HG02759 (cell line): ENCODE measurements at regions not wholly inside any gene's neighbourhood (a gene's known extent, or its start where the extent isn't known, plus 50 kb on each side); places are given as distances from the start of the nearest gene placed in this dataset.
"Not testable (repeated sequence)": the region's sequence is repeated elsewhere in the genome, so short reads cannot be mapped to it uniquely, and the experiment has no call there.

Experiments
- ATAC-seq: cut with Tn5 transposase; IDR thresholded peaks from one replicate; pipeline ENCODE4 v1.9.1; 2021; ENCODE audit warnings: mild to moderate bottlenecking, moderate library complexity; ENCODE audit not compliant: unreplicated experiment

GRCh38 chr14:34302654-34303053, 159.4 kb downstream of the SPTSSA start:
- ATAC-seq: no peak

DNA sequence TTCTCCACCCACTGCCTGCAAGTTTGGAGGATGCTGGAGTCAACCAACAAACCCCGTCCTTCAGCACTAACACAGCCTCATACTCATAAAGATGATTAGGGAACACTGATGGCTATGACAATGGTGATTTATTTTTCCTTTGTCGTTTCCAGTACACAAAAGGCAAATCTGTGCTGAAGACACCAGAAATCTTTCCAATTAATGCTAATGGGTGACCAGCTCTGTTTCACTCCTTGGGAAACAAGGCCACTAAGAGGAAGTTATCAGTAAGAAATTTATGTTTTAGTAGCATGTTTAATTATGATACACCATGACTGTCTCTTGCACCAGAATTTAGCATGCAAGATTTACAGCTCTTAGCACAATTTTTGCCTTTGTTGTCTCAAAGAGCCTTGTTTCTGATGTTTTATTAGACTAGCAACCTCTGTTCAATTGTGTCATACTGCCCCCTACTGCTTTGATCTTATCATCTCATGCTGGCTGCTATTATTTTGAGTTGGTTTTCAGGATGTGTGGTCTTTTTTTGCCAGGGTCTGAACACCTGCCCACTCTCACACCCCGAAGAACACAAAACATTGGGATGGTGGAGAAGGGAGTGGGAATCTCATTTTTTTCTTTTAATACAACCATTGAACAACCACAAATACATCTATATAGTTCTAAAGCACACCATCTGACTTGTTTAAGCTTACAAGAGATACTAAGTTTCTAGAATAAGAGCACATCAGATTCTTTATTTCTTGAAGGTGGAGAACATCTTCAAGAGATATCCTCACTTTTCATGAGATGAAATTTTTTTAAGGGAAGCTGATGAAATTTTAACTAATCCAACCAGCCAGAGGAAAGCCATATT, 160.9 kb downstream of the SPTSSA start:
- ATAC-seq: no peak

DNA sequence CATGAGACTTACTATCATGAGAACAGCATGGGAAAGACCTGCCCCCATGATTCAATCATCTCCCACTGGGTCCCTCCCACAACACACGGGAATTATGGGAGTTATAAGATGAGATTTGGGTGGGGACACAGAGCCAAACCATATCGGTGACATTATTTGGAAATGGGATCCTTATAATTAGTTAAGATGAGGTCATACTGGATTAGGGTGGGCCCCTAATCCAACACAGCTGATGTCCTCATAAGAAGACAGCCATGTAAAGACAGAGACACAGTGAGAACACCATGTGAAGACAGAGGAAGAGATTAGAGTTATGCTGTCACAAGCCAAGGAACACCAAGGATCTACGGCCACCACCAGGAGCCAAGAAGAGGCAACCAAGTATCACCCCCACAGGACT, 161.7 kb downstream of the SPTSSA start:
- ATAC-seq: no peak

- no peak for ATAC-seq
These were observed 162.7 kb downstream of the SPTSSA start for GRCh38 chr14:34299360-34299759.

DNA sequence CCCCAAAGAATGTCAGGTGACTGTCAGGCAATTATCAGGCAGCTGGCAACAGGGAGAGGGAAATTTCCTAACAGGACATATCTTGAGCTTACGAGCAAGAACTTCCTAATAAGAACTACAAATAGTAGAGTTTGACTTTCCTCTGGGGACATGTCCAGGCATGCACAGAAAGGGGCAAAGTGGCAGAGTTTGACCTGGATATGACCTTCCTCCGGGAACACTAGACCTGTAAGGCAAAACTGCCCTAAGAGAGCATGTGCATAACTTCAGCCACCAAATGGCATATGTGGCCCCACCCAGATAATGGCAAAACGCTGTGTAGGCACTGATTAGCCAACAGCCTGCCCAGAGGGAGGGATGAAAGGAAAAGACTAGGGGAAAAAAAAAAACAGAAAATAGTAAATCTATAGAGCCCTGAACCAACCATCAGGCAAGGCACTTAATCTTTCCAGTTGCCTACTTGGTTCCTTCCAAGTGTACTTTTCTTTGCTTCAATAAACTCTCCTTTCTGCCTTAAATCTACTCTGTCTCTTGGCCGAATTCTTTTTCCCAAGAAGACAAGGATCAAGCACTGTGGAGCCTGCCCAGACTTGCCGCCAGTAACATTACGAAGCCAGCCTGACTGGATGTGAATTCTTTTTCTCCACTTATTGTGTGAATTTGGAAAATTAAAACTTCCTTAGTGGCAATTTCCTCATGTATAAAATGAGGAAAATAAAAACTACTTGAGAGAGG, 164.1 kb downstream of the SPTSSA start:
- ATAC-seq: no peak

DNA sequence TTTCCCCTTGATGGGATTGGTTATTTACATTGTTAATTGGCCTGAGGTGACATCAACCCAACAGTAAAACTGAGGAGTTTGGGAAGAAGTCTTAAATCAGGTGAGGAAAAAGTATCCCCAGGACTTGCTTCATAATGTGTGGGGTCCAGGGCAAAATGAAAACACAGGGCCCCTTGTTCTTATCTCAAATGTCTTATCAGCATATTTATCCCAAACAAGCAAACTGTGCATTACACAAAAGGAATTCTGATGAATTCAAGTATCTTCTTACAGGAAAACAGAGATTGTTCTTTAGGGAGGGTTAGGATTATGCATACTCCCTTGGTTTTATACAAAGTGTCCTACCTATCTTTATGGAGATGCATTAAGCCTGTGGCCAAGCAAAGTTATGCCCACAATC, 178.4 kb downstream of the SPTSSA start:
- no peak for ATAC-seq

DNA sequence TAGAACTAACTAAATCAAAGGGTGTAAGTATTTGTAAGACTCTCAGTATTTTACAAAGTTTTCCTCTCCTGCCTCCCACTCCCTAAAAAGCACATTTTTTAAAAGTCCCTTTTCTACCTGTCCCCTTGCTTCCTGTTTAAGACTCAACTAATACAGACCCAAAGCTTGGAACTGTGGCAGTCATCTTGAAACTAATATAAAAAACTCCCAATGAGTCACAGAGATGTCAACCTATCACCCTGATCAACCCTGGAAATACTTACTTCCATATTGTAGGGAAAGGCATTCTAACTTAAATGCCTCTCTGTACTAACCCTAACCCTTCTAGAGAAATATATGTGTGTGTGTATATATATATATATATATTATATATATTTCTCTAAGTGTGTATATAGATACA, 184.8 kb downstream of the SPTSSA start:
- peak; percentile 70 for ATAC-seq

DNA sequence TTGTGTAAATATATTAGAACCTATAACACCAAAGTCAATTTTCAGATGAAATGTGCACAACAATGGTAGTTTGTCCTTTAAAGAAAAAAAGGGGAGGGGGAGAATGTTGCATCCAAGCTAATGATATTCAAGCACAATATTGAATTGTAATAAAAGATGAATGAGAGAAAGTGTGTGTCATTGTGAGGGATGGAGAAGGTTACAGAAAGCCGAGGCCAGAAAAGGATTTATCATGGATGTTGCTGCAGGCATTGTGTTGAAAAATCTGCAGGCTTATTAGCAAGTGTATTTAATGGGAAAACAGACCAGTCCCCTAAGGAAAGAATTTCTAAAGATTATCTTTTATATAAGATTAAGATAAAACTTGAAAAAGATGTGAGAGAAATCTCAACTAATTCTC, 186.5 kb downstream of the SPTSSA start:
- no peak for ATAC-seq

DNA sequence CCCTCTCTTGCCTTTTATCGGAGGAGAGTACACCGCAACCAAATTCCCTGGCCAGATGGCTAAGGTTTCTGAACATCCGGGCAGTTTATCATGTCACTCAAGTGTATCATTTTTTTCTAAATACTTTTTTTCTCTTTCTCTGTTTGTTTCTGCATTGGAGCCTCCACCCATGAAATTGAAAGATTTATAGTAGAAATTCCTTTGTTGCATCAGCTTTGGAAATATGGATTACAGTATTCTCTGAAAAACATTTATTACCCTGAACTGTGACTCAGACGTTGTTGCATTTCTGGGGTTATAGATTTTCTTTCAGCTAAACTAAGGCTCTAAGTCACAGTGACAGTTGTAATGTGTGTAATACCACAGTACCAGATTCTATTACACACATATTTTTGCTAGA, 187.0 kb downstream of the SPTSSA start:
- no peak for ATAC-seq

GRCh38 chr14:34273716-34274115, 188.3 kb downstream of the SPTSSA start:
- not testable (repeated sequence) for ATAC-seq

GRCh38 chr14:34270361-34270760, 191.7 kb downstream of the SPTSSA start:
- no peak for ATAC-seq

DNA sequence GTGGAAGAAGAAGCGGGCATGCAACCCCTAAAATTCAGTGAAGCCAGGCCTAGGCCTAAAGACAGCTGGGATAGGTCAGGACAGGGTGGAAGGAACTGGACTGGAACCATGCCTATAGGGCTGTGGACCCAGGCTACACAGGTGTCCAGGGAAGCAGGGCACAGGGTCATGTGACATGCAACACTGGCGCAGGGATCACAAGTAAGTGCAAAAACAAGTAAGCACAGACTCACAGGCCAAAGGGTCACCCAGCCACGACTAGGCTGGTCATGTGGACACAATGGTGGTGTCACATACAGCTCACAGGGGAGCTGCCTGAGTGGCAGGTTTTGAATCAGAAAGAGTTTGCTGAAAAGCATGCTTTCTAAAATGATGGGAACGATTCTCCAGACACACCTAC, 195.7 kb downstream of the SPTSSA start:
- no peak for ATAC-seq

GRCh38 chr14:34262127-34262910, 199.7 kb downstream of the SPTSSA start:
- ATAC-seq: no peak

- no peak for ATAC-seq
These were observed 202.0 kb downstream of the SPTSSA start for GRCh38 chr14:34259996-34260395.

DNA sequence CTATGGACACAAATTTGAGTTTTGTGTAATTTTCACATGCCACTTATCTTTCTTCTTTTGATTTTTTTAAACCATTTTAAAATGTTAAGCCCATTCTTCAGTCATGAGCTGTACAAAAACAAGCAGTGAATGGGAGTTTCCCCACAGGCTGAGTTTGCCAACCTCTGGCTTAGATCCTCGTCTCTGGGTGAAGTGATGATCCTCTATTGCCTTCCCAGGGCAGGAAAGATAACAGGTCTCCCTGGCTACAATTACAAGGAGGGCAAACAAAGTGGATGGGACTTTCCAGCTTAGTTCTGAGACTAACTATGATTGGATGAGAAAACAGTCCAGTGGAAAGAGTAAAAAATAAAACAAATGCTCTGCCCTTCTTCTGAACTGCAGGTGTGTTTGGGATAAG, 203.7 kb downstream of the SPTSSA start:
- ATAC-seq: no peak

GRCh38 chr14:34257505-34257904, 204.5 kb downstream of the SPTSSA start:
- ATAC-seq: no peak

DNA sequence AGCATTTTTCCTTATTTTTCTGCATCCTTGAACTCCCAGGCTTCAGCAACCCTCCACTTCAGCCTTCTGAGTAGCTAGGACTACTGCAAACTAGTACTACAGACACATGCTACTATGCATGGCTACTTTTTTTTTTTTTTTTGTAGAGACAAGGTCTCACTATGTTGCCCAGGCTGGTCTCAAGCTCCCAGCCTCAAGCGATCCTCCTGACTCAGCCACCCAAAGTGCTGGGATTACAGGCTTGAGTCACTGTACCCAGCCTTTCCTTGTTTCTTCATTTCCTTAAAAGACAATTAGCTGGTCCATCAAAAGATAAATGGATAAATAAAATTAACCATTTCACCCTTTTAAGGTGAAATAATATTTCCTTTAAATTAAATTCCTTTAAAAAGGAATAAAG, 205.8 kb downstream of the SPTSSA start:
- no peak for ATAC-seq

- no peak for ATAC-seq
These were observed 207.5 kb downstream of the SPTSSA start for GRCh38 chr14:34254571-34254970.

- no peak for ATAC-seq
These were observed 208.0 kb downstream of the SPTSSA start for GRCh38 chr14:34254031-34254430.

DNA sequence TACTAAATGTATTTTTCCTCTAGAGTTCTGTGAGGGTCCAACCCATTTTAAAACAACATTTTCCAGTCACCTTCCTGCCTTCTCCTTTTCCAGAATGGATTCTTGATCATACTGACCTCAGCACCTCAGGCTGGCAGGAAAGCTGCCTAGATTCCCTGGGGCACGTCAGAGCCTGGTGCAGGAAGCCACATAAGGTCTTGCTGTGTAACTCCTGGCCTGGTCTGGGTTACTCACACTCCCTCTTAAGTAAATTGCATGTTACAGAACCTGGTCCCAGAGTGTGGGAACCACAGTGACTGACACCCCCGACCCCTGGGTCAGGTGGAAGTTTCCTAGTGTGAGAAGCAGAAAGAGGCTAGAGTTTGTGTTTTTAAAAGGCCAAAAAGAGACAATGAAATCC, 209.8 kb downstream of the SPTSSA start:
- ATAC-seq: no peak

DNA sequence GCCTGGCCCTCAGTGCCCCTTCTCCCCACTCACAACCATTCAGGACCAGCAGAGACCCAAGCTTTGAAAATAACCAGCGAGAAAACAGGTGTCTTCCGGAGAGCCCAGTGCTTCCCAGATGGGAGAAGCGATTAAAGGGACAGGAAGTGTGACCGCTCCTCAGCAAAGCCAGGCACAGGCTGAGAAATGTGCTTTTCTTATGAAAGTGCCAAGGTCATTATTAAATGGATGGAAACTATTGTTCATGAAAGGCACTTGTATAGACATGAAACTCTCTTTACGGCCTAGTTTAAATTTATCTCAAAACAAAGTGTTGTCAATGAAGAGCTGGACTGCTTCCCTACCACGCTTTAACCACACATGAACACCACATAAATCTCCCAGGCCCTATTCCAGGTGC, 210.4 kb downstream of the SPTSSA start:
- no peak for ATAC-seq

- no peak for ATAC-seq
These were observed 211.1 kb downstream of the SPTSSA start for GRCh38 chr14:34250959-34251358.
